ENCODE measurements at regions not wholly inside any gene's neighbourhood (a gene's known extent, or its start where the extent isn't known, plus 50 kb on each side); places are given as distances from the start of the nearest gene placed in this dataset.

GRCh38 chr2:13725945-13726344 lies 906.6 kb upstream of the LRATD1 start (continued):
- TF ChIP-seq, protein P1, sequence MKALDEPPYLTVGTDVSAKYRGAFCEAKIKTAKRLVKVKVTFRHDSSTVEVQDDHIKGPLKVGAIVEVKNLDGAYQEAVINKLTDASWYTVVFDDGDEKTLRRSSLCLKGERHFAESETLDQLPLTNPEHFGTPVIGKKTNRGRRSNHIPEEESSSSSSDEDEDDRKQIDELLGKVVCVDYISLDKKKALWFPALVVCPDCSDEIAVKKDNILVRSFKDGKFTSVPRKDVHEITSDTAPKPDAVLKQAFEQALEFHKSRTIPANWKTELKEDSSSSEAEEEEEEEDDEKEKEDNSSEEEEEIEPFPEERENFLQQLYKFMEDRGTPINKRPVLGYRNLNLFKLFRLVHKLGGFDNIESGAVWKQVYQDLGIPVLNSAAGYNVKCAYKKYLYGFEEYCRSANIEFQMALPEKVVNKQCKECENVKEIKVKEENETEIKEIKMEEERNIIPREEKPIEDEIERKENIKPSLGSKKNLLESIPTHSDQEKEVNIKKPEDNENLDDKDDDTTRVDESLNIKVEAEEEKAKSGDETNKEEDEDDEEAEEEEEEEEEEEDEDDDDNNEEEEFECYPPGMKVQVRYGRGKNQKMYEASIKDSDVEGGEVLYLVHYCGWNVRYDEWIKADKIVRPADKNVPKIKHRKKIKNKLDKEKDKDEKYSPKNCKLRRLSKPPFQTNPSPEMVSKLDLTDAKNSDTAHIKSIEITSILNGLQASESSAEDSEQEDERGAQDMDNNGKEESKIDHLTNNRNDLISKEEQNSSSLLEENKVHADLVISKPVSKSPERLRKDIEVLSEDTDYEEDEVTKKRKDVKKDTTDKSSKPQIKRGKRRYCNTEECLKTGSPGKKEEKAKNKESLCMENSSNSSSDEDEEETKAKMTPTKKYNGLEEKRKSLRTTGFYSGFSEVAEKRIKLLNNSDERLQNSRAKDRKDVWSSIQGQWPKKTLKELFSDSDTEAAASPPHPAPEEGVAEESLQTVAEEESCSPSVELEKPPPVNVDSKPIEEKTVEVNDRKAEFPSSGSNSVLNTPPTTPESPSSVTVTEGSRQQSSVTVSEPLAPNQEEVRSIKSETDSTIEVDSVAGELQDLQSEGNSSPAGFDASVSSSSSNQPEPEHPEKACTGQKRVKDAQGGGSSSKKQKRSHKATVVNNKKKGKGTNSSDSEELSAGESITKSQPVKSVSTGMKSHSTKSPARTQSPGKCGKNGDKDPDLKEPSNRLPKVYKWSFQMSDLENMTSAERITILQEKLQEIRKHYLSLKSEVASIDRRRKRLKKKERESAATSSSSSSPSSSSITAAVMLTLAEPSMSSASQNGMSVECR (CRISPR knock-in tag; IDR thresholded peaks at IDR 0.05): no peak
- TF ChIP-seq U2AF1 (optimal IDR thresholded peaks at IDR 0.05; ENCODE audit: low read depth, low read length) (no peak), MAFK (IDR thresholded peaks at IDR 0.05; ENCODE audit: low read length) (no peak), SP1 (CRISPR knock-in tag; IDR thresholded peaks at IDR 0.05) (no peak), RAD51 (IDR thresholded peaks at IDR 0.05; ENCODE audit: borderline replicate concordance, low read depth) (no peak), ZNF124 (CRISPR knock-in tag; IDR thresholded peaks at IDR 0.05) (no peak), BDP1 (IDR thresholded peaks at IDR 0.05; ENCODE audit: insufficient read depth, insufficient read length) (no peak), NBN (IDR thresholded peaks at IDR 0.05; ENCODE audit: low read depth) (no peak), ZNF407 (IDR thresholded peaks at IDR 0.05; ENCODE audit: low read depth) (no peak)
- TF ChIP-seq, protein P2, sequence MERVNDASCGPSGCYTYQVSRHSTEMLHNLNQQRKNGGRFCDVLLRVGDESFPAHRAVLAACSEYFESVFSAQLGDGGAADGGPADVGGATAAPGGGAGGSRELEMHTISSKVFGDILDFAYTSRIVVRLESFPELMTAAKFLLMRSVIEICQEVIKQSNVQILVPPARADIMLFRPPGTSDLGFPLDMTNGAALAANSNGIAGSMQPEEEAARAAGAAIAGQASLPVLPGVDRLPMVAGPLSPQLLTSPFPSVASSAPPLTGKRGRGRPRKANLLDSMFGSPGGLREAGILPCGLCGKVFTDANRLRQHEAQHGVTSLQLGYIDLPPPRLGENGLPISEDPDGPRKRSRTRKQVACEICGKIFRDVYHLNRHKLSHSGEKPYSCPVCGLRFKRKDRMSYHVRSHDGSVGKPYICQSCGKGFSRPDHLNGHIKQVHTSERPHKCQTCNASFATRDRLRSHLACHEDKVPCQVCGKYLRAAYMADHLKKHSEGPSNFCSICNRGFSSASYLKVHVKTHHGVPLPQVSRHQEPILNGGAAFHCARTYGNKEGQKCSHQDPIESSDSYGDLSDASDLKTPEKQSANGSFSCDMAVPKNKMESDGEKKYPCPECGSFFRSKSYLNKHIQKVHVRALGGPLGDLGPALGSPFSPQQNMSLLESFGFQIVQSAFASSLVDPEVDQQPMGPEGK (CRISPR knock-in tag; IDR thresholded peaks at IDR 0.05; ENCODE audit: borderline replicate concordance): no peak
- TF ChIP-seq, protein P3, sequence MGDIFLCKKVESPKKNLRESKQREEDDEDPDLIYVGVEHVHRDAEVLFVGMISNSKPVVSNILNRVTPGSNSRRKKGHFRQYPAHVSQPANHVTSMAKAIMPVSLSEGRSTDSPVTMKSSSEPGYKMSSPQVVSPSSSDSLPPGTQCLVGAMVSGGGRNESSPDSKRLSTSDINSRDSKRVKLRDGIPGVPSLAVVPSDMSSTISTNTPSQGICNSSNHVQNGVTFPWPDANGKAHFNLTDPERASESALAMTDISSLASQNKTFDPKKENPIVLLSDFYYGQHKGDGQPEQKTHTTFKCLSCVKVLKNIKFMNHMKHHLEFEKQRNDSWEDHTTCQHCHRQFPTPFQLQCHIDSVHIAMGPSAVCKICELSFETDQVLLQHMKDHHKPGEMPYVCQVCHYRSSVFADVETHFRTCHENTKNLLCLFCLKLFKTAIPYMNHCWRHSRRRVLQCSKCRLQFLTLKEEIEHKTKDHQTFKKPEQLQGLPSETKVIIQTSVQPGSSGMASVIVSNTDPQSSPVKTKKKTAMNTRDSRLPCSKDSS (IDR thresholded peaks at IDR 0.05; ENCODE audit: low read depth, partially characterized antibody): no peak
